ENCODE measurements at regions not wholly inside any gene's neighbourhood (a gene's known extent, or its start where the extent isn't known, plus 50 kb on each side); places are given as distances from the start of the nearest gene placed in this dataset.

DNA sequence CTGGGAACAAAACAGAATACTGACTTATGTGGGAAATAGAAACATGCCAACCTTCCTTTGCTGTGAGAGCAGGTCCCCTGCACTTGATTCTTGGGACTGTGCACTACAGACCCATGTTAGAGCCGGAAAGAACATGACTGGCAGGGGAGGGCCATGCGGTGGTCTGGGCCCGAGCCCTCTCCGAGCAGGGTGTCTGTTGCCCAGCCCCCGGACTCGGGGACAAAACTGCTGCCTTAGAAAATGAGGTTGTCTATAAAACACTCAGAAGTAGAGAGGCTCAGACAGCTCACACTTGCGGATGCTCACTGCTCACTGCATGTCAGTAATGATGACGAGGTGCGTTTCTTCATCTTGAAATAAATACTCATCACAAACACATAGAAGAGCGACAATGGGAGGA, 270.7 kb upstream of the HDAC4 start:
- Histone ChIP-seq H3K4me1 (ENCODE audit: control extremely low read depth in 1 of 4, control insufficient read depth in 4 of 4, insufficient read depth in 4 of 4, low read length in 3 of 4) (no peaks in the 10 kb centered on the region), H3K36me3 (ENCODE audit: control insufficient read depth in 4 of 4, insufficient read depth in 4 of 4, low read length in 3 of 4) (no peaks in the 10 kb centered on the region), H3K27me3 (replicated peaks in 2 of 5; ENCODE audit: control insufficient read depth in 4 of 5, insufficient read depth in 5 of 5, low read length in 4 of 5) (no peaks in the 10 kb centered on the region), H3K9me3 (ENCODE audit: control extremely low read depth in 1 of 5, control insufficient read depth in 4 of 5, insufficient read depth in 2 of 5, low read depth in 1 of 5, low read length in 4 of 5) (no peaks in the 10 kb centered on the region), H3K27ac (ENCODE audit: insufficient read depth in 1 of 2, low read depth in 1 of 2, low read length in 2 of 2, poor library complexity in 1 of 2, severe bottlenecking in 2 of 2) (no peak overlapping the region), H3K4me3 (ENCODE audit: control insufficient read depth in 1 of 7, extremely low read depth in 1 of 7, insufficient read depth in 4 of 7, low read depth in 2 of 7, low read length in 6 of 7) (no peak overlapping the region)
- no peak for DNase-seq
- POLR2A ChIA-PET: no interaction called here
- 93% methylated on average over 5 of the region's 10 CpGs for WGBS (ENCODE audit: insufficient coverage)
- CTCF ChIA-PET: no interaction called here

DNA sequence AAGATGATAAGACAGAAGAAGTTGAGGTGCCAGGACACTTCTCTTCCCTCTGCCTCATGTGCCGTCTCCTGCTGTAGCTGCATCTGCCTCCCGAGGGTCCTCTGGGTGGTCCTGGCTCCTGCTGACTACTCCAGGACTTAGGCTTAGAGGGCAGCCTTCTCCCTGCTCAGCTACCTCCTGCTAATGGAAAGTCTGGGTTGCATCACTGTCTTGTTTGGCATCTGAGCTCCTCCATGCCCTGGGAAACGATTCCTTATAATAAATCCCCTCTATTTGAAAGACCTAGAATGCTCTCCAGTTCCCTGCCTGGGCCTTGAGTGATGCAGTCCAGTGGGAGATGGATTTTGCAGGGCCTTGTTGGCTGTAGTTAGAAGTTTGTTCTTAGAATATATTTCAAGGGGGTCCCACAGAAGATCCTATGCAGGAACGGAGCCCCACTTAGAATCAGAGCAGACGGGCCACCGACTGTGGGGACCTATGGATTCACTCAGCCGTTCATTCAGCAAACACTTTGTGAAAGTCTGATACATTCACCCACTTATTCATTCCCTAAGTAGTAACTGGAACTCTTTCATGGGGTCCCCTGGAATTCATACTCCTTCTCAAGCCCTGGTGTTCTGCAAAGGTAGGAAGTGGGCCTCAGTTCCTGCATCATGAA, 269.8 kb upstream of the HDAC4 start:
- no peaks in the 10 kb centered on the region for H3K36me3 ChIP-seq (ENCODE audit: control insufficient read depth in 4 of 4, insufficient read depth in 4 of 4, low read length in 3 of 4)
- no peak overlapping the region for H3K27ac ChIP-seq (ENCODE audit: insufficient read depth in 1 of 2, low read depth in 1 of 2, low read length in 2 of 2, poor library complexity in 1 of 2, severe bottlenecking in 2 of 2)
- no peaks in the 10 kb centered on the region for H3K9me3 ChIP-seq (ENCODE audit: control extremely low read depth in 1 of 5, control insufficient read depth in 4 of 5, insufficient read depth in 2 of 5, low read depth in 1 of 5, low read length in 4 of 5)
- WGBS (ENCODE audit: insufficient coverage): 98% methylated on average over 6 of the region's 7 CpGs
- H3K4me3 ChIP-seq (ENCODE audit: control insufficient read depth in 1 of 7, extremely low read depth in 1 of 7, insufficient read depth in 4 of 7, low read depth in 2 of 7, low read length in 6 of 7): no peak overlapping the region
- no peak for DNase-seq
- ChIA-PET CTCF (no interaction called here), POLR2A (no interaction called here)
- H3K4me1 ChIP-seq (ENCODE audit: control extremely low read depth in 1 of 4, control insufficient read depth in 4 of 4, insufficient read depth in 4 of 4, low read length in 3 of 4): no peaks in the 10 kb centered on the region
- no peaks in the 10 kb centered on the region for H3K27me3 ChIP-seq (replicated peaks in 2 of 5; ENCODE audit: control insufficient read depth in 4 of 5, insufficient read depth in 5 of 5, low read length in 4 of 5)

DNA sequence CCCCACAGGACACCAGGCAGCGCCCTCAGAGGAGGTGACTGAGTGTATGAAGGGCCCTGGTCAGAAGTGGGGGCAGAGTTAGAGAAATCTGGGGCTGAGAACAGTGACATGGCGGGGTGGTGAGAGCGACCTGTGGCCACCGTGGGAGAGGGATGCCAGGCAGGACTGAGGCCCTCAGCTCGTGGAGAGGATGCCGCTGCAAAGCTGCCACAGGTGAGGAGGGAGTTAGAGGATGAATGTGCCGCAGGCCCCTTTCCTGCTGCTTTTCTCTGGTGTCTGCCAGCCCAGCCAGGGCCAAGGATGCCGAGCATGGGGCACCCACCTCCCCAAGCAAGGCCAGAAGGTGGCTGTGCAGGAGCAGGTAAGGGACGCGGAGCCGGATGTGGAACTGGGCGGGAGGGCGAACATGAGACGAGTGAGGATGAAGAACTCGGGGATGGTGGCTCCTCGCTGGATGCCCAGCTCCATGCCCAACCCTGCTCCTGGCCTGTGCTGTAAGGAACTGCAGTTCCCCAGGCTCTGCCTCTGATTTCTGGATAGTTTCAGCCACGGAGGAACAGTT, 269.2 kb upstream of the HDAC4 start:
- DNase-seq: no peak
- H3K27me3 ChIP-seq (replicated peaks in 2 of 5; ENCODE audit: control insufficient read depth in 4 of 5, insufficient read depth in 5 of 5, low read length in 4 of 5): no peaks in the 10 kb centered on the region
- WGBS (ENCODE audit: insufficient coverage): 98% methylated on average over 12 of the region's 17 CpGs
- no peak overlapping the region for H3K4me3 ChIP-seq (ENCODE audit: control insufficient read depth in 1 of 7, extremely low read depth in 1 of 7, insufficient read depth in 4 of 7, low read depth in 2 of 7, low read length in 6 of 7)
- CTCF ChIA-PET: interaction anchor here (0.7 kb wide), 1 partner anchor 233 kb away, joined by 3 read pairs; no protein-coding TSS in a partner anchor
- H3K9me3 ChIP-seq (ENCODE audit: control extremely low read depth in 1 of 5, control insufficient read depth in 4 of 5, insufficient read depth in 2 of 5, low read depth in 1 of 5, low read length in 4 of 5): no peaks in the 10 kb centered on the region
- H3K27ac ChIP-seq (ENCODE audit: insufficient read depth in 1 of 2, low read depth in 1 of 2, low read length in 2 of 2, poor library complexity in 1 of 2, severe bottlenecking in 2 of 2): no peak overlapping the region
- H3K4me1 ChIP-seq (ENCODE audit: control extremely low read depth in 1 of 4, control insufficient read depth in 4 of 4, insufficient read depth in 4 of 4, low read length in 3 of 4): no peaks in the 10 kb centered on the region
- POLR2A ChIA-PET: no interaction called here
- H3K36me3 ChIP-seq (ENCODE audit: control insufficient read depth in 4 of 4, insufficient read depth in 4 of 4, low read length in 3 of 4): no peaks in the 10 kb centered on the region

DNA sequence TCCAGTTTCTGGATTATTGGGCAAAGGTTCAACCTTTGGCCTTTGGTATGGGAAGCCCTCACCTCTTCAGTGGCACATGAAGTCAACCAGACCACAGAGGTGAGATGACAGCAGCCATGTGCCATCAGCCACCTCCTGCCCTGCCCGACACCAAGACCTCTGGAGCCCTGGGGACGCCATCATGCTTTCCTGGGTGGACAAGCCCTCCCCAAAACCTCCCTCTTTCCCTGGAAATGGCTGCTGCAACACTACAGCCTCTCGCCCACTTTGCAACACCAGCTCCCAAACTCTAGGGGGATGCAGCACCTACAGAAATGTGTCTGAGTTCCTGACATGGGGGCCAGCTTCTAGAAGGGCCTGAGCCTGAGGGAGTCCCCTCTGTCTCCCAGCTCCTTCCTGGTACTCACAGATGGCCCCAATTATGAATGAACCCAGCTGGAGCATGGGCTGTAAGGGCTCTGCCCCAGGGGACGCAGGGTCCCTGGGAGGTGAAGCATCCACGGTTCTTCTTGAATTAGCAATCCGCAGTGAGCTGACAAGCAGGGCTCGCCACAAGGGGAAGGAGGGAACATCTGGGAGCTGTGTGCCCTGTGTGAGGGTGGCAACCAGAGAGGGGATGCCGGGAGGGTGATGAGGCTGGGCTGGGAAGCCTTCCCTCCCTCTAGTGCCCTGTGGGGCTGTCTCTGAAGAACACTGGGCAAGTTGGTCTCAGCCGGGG, 268.5 kb upstream of the HDAC4 start:
- Histone ChIP-seq H3K36me3 (ENCODE audit: control insufficient read depth in 4 of 4, insufficient read depth in 4 of 4, low read length in 3 of 4) (no peaks in the 10 kb centered on the region), H3K9me3 (ENCODE audit: control extremely low read depth in 1 of 5, control insufficient read depth in 4 of 5, insufficient read depth in 2 of 5, low read depth in 1 of 5, low read length in 4 of 5) (no peaks in the 10 kb centered on the region), H3K4me3 (ENCODE audit: control insufficient read depth in 1 of 7, extremely low read depth in 1 of 7, insufficient read depth in 4 of 7, low read depth in 2 of 7, low read length in 6 of 7) (no peak overlapping the region), H3K4me1 (ENCODE audit: control extremely low read depth in 1 of 4, control insufficient read depth in 4 of 4, insufficient read depth in 4 of 4, low read length in 3 of 4) (no peaks in the 10 kb centered on the region), H3K27me3 (replicated peaks in 2 of 5; ENCODE audit: control insufficient read depth in 4 of 5, insufficient read depth in 5 of 5, low read length in 4 of 5) (no peaks in the 10 kb centered on the region), H3K27ac (ENCODE audit: insufficient read depth in 1 of 2, low read depth in 1 of 2, low read length in 2 of 2, poor library complexity in 1 of 2, severe bottlenecking in 2 of 2) (no peak overlapping the region)
- 96% methylated on average over 7 of the region's 9 CpGs for WGBS (ENCODE audit: insufficient coverage)
- CTCF ChIA-PET: interaction anchor here (0.7 kb wide), 1 partner anchor 233 kb away, joined by 3 read pairs; no protein-coding TSS in a partner anchor
- DNase-seq: no peak
- POLR2A ChIA-PET: no interaction called here

DNA sequence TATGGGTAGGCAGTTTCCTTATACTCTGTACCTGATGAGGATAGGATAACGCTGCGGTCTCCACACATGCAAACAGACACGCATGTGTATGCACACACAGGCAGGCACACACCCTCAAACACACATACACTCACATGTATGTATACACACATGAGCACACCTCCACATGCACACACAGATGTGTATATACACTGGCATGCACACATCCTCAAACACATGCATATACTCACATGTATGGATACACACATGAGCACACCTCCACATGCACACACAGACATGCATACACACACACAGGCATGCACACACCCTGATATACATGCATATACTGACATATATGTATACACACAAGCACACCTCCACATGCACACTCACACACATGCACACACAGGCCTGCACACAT, 267.8 kb upstream of the HDAC4 start:
- POLR2A ChIA-PET: no interaction called here
- no peak for DNase-seq
- H3K27ac ChIP-seq (ENCODE audit: insufficient read depth in 1 of 2, low read depth in 1 of 2, low read length in 2 of 2, poor library complexity in 1 of 2, severe bottlenecking in 2 of 2): no peak overlapping the region
- H3K4me3 ChIP-seq (ENCODE audit: control insufficient read depth in 1 of 7, extremely low read depth in 1 of 7, insufficient read depth in 4 of 7, low read depth in 2 of 7, low read length in 6 of 7): no peak overlapping the region
- H3K27me3 ChIP-seq (replicated peaks in 2 of 5; ENCODE audit: control insufficient read depth in 4 of 5, insufficient read depth in 5 of 5, low read length in 4 of 5): peaks cover 0 to 2% (median 0%) of the 10 kb centered on the region in 5 experiments
- no CpG with 5 or more reads among the region's 3 CpGs for WGBS (ENCODE audit: insufficient coverage)
- no peaks in the 10 kb centered on the region for H3K36me3 ChIP-seq (ENCODE audit: control insufficient read depth in 4 of 4, insufficient read depth in 4 of 4, low read length in 3 of 4)
- no peaks in the 10 kb centered on the region for H3K9me3 ChIP-seq (ENCODE audit: control extremely low read depth in 1 of 5, control insufficient read depth in 4 of 5, insufficient read depth in 2 of 5, low read depth in 1 of 5, low read length in 4 of 5)
- CTCF ChIA-PET: no interaction called here
- no peaks in the 10 kb centered on the region for H3K4me1 ChIP-seq (ENCODE audit: control extremely low read depth in 1 of 4, control insufficient read depth in 4 of 4, insufficient read depth in 4 of 4, low read length in 3 of 4)

DNA sequence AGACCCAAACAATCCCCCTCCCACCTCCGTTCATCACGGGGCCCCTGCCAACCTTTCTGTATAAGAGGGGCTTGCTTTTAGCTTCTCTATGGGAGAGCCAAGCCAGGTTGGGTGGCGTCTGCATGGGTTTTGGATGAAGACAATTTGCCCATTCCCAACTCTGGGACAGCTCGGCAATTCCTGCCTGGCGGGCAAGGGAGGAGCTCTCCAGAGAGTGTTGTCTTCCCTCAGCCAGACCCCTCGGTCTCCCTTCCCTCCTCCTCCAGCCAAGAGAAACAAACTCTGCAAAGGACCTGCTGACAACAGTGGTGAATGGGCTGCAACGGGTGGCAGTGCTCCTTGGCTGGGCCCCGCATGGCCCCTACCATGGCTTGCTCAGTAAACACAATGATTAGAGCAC, 267.2 kb upstream of the HDAC4 start:
- Histone ChIP-seq H3K27ac (ENCODE audit: insufficient read depth in 1 of 2, low read depth in 1 of 2, low read length in 2 of 2, poor library complexity in 1 of 2, severe bottlenecking in 2 of 2) (no peak overlapping the region), H3K36me3 (ENCODE audit: control insufficient read depth in 4 of 4, insufficient read depth in 4 of 4, low read length in 3 of 4) (no peaks in the 10 kb centered on the region), H3K27me3 (replicated peaks in 2 of 5; ENCODE audit: control insufficient read depth in 4 of 5, insufficient read depth in 5 of 5, low read length in 4 of 5) (peaks cover 0 to 3% (median 0%) of the 10 kb centered on the region in 5 experiments), H3K4me3 (ENCODE audit: control insufficient read depth in 1 of 7, extremely low read depth in 1 of 7, insufficient read depth in 4 of 7, low read depth in 2 of 7, low read length in 6 of 7) (no peak overlapping the region), H3K9me3 (ENCODE audit: control extremely low read depth in 1 of 5, control insufficient read depth in 4 of 5, insufficient read depth in 2 of 5, low read depth in 1 of 5, low read length in 4 of 5) (no peaks in the 10 kb centered on the region), H3K4me1 (ENCODE audit: control extremely low read depth in 1 of 4, control insufficient read depth in 4 of 4, insufficient read depth in 4 of 4, low read length in 3 of 4) (no peaks in the 10 kb centered on the region)
- ChIA-PET POLR2A (no interaction called here), CTCF (interaction anchor here (0.6 kb wide), 1 partner anchor 270 kb away, joined by 3 read pairs; no protein-coding TSS in a partner anchor)
- DNase-seq: no peak
- 100% methylated on average over 8 of the region's 8 CpGs for WGBS (ENCODE audit: insufficient coverage)

DNA sequence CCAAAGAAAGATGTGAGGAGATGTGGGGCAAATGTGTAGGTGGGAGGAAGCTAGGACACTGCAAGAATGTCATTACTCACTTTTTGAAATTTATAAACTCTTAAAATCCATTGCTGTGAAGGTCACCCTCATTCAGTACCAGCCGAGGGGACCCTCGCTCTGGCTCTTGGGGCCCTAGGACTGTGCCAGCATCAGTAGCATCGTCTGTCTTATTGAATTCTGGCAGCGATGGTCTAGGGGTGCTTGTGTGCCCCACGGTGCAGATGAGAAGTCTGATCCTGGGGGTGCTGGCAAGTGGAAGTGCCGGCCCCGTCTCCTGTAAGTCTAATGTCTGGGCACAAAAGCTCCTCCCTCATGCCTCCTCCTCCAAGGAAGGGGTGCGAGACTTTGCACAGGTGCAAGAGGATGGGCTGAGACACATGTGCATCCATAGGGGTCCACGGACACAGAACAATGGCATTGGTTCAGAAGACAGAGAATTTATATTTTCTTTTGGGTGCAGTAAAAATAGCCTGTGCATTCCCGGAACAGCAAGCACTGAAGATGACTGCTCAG, 266.7 kb upstream of the HDAC4 start:
- CTCF ChIA-PET: interaction anchor here (0.6 kb wide), 1 partner anchor 269 kb away, joined by 3 read pairs; no protein-coding TSS in a partner anchor
- POLR2A ChIA-PET: no interaction called here
- Histone ChIP-seq H3K27me3 (replicated peaks in 2 of 5; ENCODE audit: control insufficient read depth in 4 of 5, insufficient read depth in 5 of 5, low read length in 4 of 5) (peaks cover 0 to 5% (median 0%) of the 10 kb centered on the region in 5 experiments), H3K9me3 (ENCODE audit: control extremely low read depth in 1 of 5, control insufficient read depth in 4 of 5, insufficient read depth in 2 of 5, low read depth in 1 of 5, low read length in 4 of 5) (no peaks in the 10 kb centered on the region), H3K4me1 (ENCODE audit: control extremely low read depth in 1 of 4, control insufficient read depth in 4 of 4, insufficient read depth in 4 of 4, low read length in 3 of 4) (no peaks in the 10 kb centered on the region), H3K27ac (ENCODE audit: insufficient read depth in 1 of 2, low read depth in 1 of 2, low read length in 2 of 2, poor library complexity in 1 of 2, severe bottlenecking in 2 of 2) (no peak overlapping the region), H3K4me3 (ENCODE audit: control insufficient read depth in 1 of 7, extremely low read depth in 1 of 7, insufficient read depth in 4 of 7, low read depth in 2 of 7, low read length in 6 of 7) (no peak overlapping the region), H3K36me3 (ENCODE audit: control insufficient read depth in 4 of 4, insufficient read depth in 4 of 4, low read length in 3 of 4) (no peaks in the 10 kb centered on the region)
- no peak for DNase-seq
- WGBS (ENCODE audit: insufficient coverage): 92% methylated on average over 10 of the region's 10 CpGs
